Ovary (tissue), 3 donors: ENCODE measurements at regions not wholly inside any gene's neighbourhood (a gene's known extent, or its start where the extent isn't known, plus 50 kb on each side); places are given as distances from the start of the nearest gene placed in this dataset.

Experiments used
- EP300 ChIP-seq: sonication (generic); formaldehyde crosslinking; IDR thresholded peaks from one replicate; pipeline ENCODE4 v1.6.1; 2017; ENCODE audit warnings: antibody characterized with exemption
- POLR2A ChIP-seq: fragments of 450-650 bp; IDR thresholded peaks from one replicate; pipeline ENCODE4 v1.6.1; 2017; ENCODE audit warnings: antibody characterized with exemption, mild to moderate bottlenecking, moderate library complexity
- TF ChIP-seq, protein P1 (sequence below), 3 donors: fragments of 450-650 bp in 2 of 3; fragments of 200-600 bp in 1 of 3; IDR thresholded peaks; one replicate each; pipeline versions ENCODE4 v1.5.1 to v1.8.0; 2016 to 2022; ENCODE audit warnings: antibody characterized with exemption in 3 of 3, mild to moderate bottlenecking in 1 of 3
- donor health status: DM: no; HTN: no; CAD: no.

DNA sequence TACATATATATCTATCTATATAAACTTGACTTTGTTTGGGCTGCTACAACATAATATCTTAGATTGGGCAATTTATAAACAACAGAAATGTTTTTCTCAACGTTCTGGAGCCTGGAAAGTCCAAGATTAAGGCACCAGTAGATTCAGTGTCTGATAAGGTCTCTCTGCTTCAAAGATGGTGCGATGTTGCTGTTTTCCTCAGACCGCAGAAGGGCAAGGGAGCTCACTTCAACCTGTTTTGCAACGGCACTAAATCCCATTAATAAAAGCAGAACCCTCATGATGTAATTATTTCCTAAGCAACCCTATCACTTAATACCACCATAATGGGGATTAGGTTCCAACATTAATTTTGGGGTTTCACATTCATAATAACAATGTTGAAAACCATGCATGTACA lies 1134.8 kb downstream of the NSUN3 start:
- TF ChIP-seq, protein P1, sequence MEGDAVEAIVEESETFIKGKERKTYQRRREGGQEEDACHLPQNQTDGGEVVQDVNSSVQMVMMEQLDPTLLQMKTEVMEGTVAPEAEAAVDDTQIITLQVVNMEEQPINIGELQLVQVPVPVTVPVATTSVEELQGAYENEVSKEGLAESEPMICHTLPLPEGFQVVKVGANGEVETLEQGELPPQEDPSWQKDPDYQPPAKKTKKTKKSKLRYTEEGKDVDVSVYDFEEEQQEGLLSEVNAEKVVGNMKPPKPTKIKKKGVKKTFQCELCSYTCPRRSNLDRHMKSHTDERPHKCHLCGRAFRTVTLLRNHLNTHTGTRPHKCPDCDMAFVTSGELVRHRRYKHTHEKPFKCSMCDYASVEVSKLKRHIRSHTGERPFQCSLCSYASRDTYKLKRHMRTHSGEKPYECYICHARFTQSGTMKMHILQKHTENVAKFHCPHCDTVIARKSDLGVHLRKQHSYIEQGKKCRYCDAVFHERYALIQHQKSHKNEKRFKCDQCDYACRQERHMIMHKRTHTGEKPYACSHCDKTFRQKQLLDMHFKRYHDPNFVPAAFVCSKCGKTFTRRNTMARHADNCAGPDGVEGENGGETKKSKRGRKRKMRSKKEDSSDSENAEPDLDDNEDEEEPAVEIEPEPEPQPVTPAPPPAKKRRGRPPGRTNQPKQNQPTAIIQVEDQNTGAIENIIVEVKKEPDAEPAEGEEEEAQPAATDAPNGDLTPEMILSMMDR (IDR thresholded peaks at IDR 0.05): no peak
- TF ChIP-seq POLR2A (no peak), EP300 (no peak)
